ENCODE measurements at regions not wholly inside any gene's neighbourhood (a gene's known extent, or its start where the extent isn't known, plus 50 kb on each side); places are given as distances from the start of the nearest gene placed in this dataset.

DNA sequence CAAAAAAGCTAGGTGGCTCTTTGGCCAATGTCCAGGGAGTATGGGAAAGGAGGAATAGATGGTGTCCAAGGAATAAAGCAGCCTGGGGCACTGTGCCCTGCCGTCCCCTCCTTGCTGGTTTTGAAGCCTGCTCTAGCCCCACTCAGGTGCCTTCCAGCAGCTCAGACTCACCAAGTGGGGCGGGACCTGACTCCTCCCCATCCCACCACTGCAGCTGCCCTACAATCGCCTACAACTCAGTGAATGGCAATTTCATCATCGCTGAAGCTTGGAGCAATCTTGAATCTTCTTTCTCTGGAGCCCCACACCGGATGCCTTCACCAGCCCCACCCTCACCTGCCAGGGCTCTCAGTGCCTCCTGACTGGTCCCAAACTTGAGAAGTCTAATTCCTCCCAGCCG is 56.4 kb upstream of the NXT1 start:
- WGBS (ENCODE audit: insufficient coverage, low coverage, missing lambda C conversion rate), result 0% methylated on average over 4 of the region's 6 CpGs
- Histone ChIP-seq H3K4me3 (no peak overlapping the region), H3K9ac (ENCODE audit: insufficient read depth in 1 of 2, low read depth in 2 of 2, low read length in 2 of 2) (no peak overlapping the region), H3K27me3 (ENCODE audit: control insufficient read depth in 2 of 2, insufficient read depth in 2 of 2, low read length in 2 of 2) (peaks cover 19 to 73% of the 10 kb centered on the region in 2 experiments), H3K4me1 (replicated peaks in 1 of 2; ENCODE audit: control insufficient read depth in 2 of 2, insufficient read depth in 2 of 2, low read length in 2 of 2) (no peaks in the 10 kb centered on the region), H4K20me1 (replicated peaks; ENCODE audit: control insufficient read depth, insufficient read depth, low read length) (no peaks in the 10 kb centered on the region), H3K27ac (ENCODE audit: extremely low read depth, low read depth, low read length) (no peak overlapping the region), H3K79me2 (ENCODE audit: control insufficient read depth, insufficient read depth, low read length) (no peaks in the 10 kb centered on the region), H3K36me3 (ENCODE audit: control insufficient read depth, insufficient read depth, low read length) (no peaks in the 10 kb centered on the region), H2AFZ (ENCODE audit: low read depth, low read length) (no peak overlapping the region), H3K4me2 (ENCODE audit: insufficient read depth, low read length) (no peak overlapping the region), H3K9me1 (ENCODE audit: control insufficient read depth, insufficient read depth, low read length) (no peaks in the 10 kb centered on the region), H3K9me3 (replicated peaks; ENCODE audit: control insufficient read depth, insufficient read depth, low read depth, low read length) (no peaks in the 10 kb centered on the region)
- FAIRE-seq (no peak), ATAC-seq (no peak), DNase-seq (ENCODE audit: extremely low read depth in 1 of 4, low spot score in 3 of 4) (no peak)
- POLR2A ChIA-PET, result no interaction called here
- CTCF ChIA-PET (ENCODE audit: low intra/inter-chr PET ratio), result no interaction called here
- intact Hi-C loops (cut with micrococcal nuclease), result no loop called here
- TF ChIP-seq BMI1 (IDR thresholded peaks at IDR 0.05; ENCODE audit: low read length) (no peak), ETS2 (tag; IDR thresholded peaks at IDR 0.05; ENCODE audit: borderline replicate concordance, poor library complexity, severe bottlenecking) (no peak), PHTF2 (CRISPR knock-in tag; IDR thresholded peaks at IDR 0.05) (no peak), RCOR1 (IDR thresholded peaks at IDR 0.05; ENCODE audit: borderline replicate concordance in 1 of 2, low read depth in 2 of 2, low read length in 2 of 2) (no peak), ZNF668 (CRISPR knock-in tag; IDR thresholded peaks at IDR 0.05) (no peak), ATF2 (CRISPR knock-in tag; IDR thresholded peaks at IDR 0.05) (no peak), RAD51 (IDR thresholded peaks at IDR 0.05; ENCODE audit: borderline replicate concordance, low read depth) (no peak), JUN (IDR thresholded peaks at IDR 0.05; ENCODE audit: borderline replicate concordance, low read depth, low read length) (no peak), JUN (CRISPR knock-in tag; IDR thresholded peaks at IDR 0.05; ENCODE audit: borderline replicate concordance) (no peak)
- TF ChIP-seq, protein P1, sequence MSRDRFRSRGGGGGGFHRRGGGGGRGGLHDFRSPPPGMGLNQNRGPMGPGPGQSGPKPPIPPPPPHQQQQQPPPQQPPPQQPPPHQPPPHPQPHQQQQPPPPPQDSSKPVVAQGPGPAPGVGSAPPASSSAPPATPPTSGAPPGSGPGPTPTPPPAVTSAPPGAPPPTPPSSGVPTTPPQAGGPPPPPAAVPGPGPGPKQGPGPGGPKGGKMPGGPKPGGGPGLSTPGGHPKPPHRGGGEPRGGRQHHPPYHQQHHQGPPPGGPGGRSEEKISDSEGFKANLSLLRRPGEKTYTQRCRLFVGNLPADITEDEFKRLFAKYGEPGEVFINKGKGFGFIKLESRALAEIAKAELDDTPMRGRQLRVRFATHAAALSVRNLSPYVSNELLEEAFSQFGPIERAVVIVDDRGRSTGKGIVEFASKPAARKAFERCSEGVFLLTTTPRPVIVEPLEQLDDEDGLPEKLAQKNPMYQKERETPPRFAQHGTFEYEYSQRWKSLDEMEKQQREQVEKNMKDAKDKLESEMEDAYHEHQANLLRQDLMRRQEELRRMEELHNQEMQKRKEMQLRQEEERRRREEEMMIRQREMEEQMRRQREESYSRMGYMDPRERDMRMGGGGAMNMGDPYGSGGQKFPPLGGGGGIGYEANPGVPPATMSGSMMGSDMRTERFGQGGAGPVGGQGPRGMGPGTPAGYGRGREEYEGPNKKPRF (IDR thresholded peaks at IDR 0.05; ENCODE audit: low read depth, low read length), result no peak
- in situ Hi-C loops (cut with MboI), result no loop called here
- no TSS peak for BruUV-seq (replicated peaks)
